Hepatocyte (in vitro differentiated cells): ENCODE measurements at regions not wholly inside any gene's neighbourhood (a gene's known extent, or its start where the extent isn't known, plus 50 kb on each side); places are given as distances from the start of the nearest gene placed in this dataset.

Experiments
- EZH2 ChIP-seq: fragments of 200-600 bp; sonication (generic); IDR thresholded peaks from 2 replicates; pipeline ENCODE4 v1.6.1; 2016; ENCODE audit warnings: antibody characterized with exemption, mild to moderate bottlenecking, borderline replicate concordance
- EZH2phosphoT487 ChIP-seq: fragments of 200-600 bp; sonication (generic); IDR thresholded peaks from one replicate; pipeline ENCODE4 v1.6.1; 2018; ENCODE audit warnings: antibody characterized with exemption, mild to moderate bottlenecking, low read depth, moderate library complexity; ENCODE audit not compliant: unreplicated experiment, severe bottlenecking
- TF ChIP-seq, protein P1 (sequence below): fragments of 200-600 bp; sonication (generic); IDR thresholded peaks from 2 replicates; pipeline ENCODE4 v1.5.1; 2016; ENCODE audit warnings: antibody characterized with exemption, mild to moderate bottlenecking; ENCODE audit not compliant: poor library complexity

DNA sequence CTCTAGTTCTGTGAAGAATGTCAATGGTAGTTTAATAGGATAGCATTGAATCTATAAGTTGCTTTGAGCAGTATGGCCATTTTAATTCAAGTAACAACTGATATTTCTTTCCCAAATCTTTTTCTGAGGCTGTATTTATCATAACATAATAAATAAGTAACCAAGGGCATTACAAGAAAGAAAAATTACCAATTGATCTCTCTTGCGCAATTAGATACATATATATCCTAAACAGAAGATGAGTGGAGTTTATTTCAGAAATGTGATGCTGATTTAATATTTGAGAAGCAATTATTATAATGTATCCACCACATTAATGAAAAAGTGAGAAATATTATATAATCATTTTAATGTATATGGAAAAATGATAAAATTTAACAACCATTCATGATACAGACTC is 802.5 kb upstream of the AGA start:
- TF ChIP-seq, protein P1, sequence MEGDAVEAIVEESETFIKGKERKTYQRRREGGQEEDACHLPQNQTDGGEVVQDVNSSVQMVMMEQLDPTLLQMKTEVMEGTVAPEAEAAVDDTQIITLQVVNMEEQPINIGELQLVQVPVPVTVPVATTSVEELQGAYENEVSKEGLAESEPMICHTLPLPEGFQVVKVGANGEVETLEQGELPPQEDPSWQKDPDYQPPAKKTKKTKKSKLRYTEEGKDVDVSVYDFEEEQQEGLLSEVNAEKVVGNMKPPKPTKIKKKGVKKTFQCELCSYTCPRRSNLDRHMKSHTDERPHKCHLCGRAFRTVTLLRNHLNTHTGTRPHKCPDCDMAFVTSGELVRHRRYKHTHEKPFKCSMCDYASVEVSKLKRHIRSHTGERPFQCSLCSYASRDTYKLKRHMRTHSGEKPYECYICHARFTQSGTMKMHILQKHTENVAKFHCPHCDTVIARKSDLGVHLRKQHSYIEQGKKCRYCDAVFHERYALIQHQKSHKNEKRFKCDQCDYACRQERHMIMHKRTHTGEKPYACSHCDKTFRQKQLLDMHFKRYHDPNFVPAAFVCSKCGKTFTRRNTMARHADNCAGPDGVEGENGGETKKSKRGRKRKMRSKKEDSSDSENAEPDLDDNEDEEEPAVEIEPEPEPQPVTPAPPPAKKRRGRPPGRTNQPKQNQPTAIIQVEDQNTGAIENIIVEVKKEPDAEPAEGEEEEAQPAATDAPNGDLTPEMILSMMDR: no peak
- TF ChIP-seq EZH2phosphoT487: no peak
- no peak for TF ChIP-seq EZH2
